KMS-11 (cell line): ENCODE measurements at regions not wholly inside any gene's neighbourhood (a gene's known extent, or its start where the extent isn't known, plus 50 kb on each side); places are given as distances from the start of the nearest gene placed in this dataset.

Source experiments
- H2AFZ ChIP-seq: fragments of 200-600 bp; sonication (generic); 2 replicates; pipeline ENCODE4 v1.6.1; 2016; ENCODE audit warnings: antibody characterized with exemption, mixed run types, low read depth
- H3K27ac ChIP-seq: fragments of 200-600 bp; sonication (generic); 2 replicates; pipeline ENCODE4 v1.6.1; 2016; ENCODE audit warnings: mild to moderate bottlenecking, mixed run types
- H3K27me3 ChIP-seq: fragments of 200-600 bp; sonication (generic); 2 replicates; pipeline ENCODE4 v1.6.1; 2017; ENCODE audit warnings: mild to moderate bottlenecking, low read depth, mixed run types, moderate library complexity; ENCODE audit not compliant: insufficient read depth
- H3K36me3 ChIP-seq: fragments of 200-600 bp; sonication (generic); 2 replicates; pipeline ENCODE4 v1.6.1; 2017; ENCODE audit warnings: mild to moderate bottlenecking, mixed run types; ENCODE audit not compliant: insufficient read depth
- H3K4me1 ChIP-seq: fragments of 200-600 bp; sonication (generic); 2 replicates; pipeline ENCODE4 v1.6.1; 2016; ENCODE audit warnings: mild to moderate bottlenecking, low read depth, mixed run types; ENCODE audit not compliant: poor library complexity, severe bottlenecking
- H3K4me2 ChIP-seq: fragments of 200-600 bp; sonication (generic); 2 replicates; pipeline ENCODE4 v1.7.0; 2016; ENCODE audit warnings: mild to moderate bottlenecking, mixed run types
- H3K4me3 ChIP-seq: fragments of 200-600 bp; sonication (generic); IDR thresholded peaks from 2 replicates; pipeline ENCODE4 v1.6.1; 2017; ENCODE audit warnings: low read depth, low read length, mixed read lengths; ENCODE audit not compliant: insufficient read depth
- H3K79me2 ChIP-seq: fragments of 200-600 bp; sonication (generic); 2 replicates; pipeline ENCODE4 v1.6.1; 2016; ENCODE audit warnings: low read depth, mixed run types; ENCODE audit not compliant: insufficient read depth
- H3K9ac ChIP-seq: fragments of 200-600 bp; sonication (generic); 2 replicates; pipeline ENCODE4 v1.6.1; 2016; ENCODE audit warnings: mild to moderate bottlenecking, mixed run types
- H4K20me1 ChIP-seq: fragments of 200-600 bp; sonication (generic); 2 replicates; pipeline ENCODE4 v1.6.1; 2016; ENCODE audit warnings: mild to moderate bottlenecking, mixed run types; ENCODE audit not compliant: insufficient read depth
- CTCF ChIP-seq: fragments of 200-600 bp; sonication (generic); conservative IDR thresholded peaks from 2 replicates; pipeline ENCODE4 v1.6.1; 2017; ENCODE audit warnings: low read depth, mild to moderate bottlenecking, antibody characterized with exemption, low read length, moderate library complexity, mixed read lengths

DNA sequence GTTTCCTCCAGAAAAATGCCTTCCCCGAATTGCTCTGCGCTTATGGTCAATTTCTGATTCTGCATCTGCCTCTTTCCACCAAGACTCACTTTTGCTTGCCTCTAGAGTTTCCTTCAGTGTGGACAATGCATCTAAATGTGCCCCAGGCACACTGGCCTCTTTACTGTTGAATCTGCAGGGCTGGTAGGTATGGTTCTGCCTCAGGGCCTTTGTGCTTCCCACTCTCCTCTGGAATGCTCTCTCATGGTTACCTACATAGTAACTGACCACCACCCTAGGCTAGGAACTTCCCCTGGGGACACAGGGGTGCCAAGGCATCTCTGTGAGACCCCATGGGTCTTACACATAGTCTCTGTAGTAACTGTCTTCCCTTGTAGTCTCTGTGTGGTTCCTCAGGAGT lies 1258.6 kb downstream of the CDH12 start:
- Histone ChIP-seq H4K20me1 (no peaks in the 10 kb centered on the region), H3K9ac (no peak overlapping the region), H3K36me3 (no peaks in the 10 kb centered on the region), H3K27ac (no peak overlapping the region), H3K27me3 (no peaks in the 10 kb centered on the region), H3K79me2 (no peaks in the 10 kb centered on the region), H2AFZ (no peak overlapping the region), H3K4me3 (no peak overlapping the region), H3K4me2 (no peak overlapping the region), H3K4me1 (no peaks in the 10 kb centered on the region)
- TF ChIP-seq CTCF: no peak

DNA sequence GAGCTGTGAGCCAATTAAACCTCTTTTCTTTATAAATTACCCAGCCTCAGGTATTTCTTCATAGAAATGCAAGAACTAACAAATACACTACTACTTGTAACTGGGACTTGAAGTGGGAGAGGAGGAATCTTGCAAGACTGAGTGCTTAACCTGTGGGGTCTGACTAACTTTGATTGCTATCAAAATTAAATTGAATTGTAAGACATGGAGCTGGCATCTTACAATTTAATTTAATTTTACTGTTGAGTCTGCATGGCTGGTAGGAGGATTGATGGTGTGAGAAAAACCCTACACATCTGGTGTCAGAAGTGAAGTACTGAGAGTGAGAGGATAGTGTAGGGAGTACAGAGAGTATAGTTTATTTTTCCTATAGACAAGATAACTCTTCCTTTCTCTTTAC lies 1259.9 kb downstream of the CDH12 start:
- Histone ChIP-seq H3K4me2 (no peak overlapping the region), H3K79me2 (no peaks in the 10 kb centered on the region), H3K9ac (no peak overlapping the region), H3K27me3 (no peaks in the 10 kb centered on the region), H3K4me1 (no peaks in the 10 kb centered on the region), H3K36me3 (no peaks in the 10 kb centered on the region), H3K4me3 (no peak overlapping the region), H2AFZ (no peak overlapping the region), H4K20me1 (no peaks in the 10 kb centered on the region), H3K27ac (no peak overlapping the region)
- no peak for TF ChIP-seq CTCF

- no peaks in the 10 kb centered on the region for H3K36me3 ChIP-seq
- no peak overlapping the region for H3K4me3 ChIP-seq
- no peaks in the 10 kb centered on the region for H3K79me2 ChIP-seq
- no peak overlapping the region for H3K4me2 ChIP-seq
- no peaks in the 10 kb centered on the region for H4K20me1 ChIP-seq
- H3K9ac ChIP-seq: no peak overlapping the region
- H3K27me3 ChIP-seq: no peaks in the 10 kb centered on the region
- H3K4me1 ChIP-seq: no peaks in the 10 kb centered on the region
- no peak overlapping the region for H3K27ac ChIP-seq
- TF ChIP-seq CTCF: no peak
- no peak overlapping the region for H2AFZ ChIP-seq
Measured at GRCh38 chr5:21581508-21581907, 1271.6 kb downstream of the CDH12 start.

DNA sequence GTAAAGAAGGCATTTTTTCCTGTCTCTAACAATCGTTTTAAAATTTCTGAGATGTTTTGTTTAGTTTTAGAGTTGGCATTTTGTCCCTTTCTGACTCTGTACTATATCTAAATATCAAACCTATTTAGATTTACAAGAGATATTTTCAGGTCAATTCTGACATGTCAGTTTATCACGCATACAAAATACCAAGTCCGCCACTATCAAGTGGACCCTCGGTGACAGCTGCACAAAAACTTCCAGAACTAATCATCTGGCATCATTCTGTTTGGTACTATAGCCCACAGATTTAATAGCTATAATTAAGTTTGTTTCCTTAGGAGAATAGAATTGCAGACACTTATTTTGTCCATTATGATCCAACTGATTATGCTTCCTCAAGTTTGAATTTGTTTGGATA lies 1278.2 kb downstream of the CDH12 start:
- no peak for TF ChIP-seq CTCF
- Histone ChIP-seq H3K4me1 (no peaks in the 10 kb centered on the region), H3K27ac (no peak overlapping the region), H3K27me3 (no peaks in the 10 kb centered on the region), H3K36me3 (no peaks in the 10 kb centered on the region), H3K9ac (no peak overlapping the region), H3K79me2 (no peaks in the 10 kb centered on the region), H3K4me2 (no peak overlapping the region), H2AFZ (no peak overlapping the region), H4K20me1 (no peaks in the 10 kb centered on the region), H3K4me3 (no peak overlapping the region)

DNA sequence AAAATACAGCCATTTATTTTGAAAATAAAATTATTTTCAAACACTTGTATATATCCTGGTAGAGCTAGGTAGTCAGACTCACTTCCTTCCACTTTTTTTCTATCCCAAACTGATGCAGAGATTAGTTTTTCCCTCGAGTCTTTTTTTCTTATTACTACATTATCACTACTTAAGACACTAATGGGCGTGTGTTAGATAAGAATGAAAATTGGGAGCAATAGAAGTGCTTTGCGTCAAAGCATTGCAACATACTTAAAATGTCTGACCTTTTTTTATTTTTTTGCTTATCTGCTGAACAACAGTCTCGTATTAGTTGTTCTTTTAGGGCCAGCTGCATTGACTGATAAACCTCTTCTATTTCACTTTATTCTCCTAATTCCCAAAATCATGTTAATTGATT lies 1278.7 kb downstream of the CDH12 start:
- Histone ChIP-seq H3K4me3 (no peak overlapping the region), H3K4me2 (no peak overlapping the region), H3K9ac (no peak overlapping the region)

More for the DNA sequence above, 1278.7 kb downstream of the CDH12 start:
- H3K27me3 ChIP-seq: no peaks in the 10 kb centered on the region
- no peak for TF ChIP-seq CTCF
- H2AFZ ChIP-seq: no peak overlapping the region
- no peaks in the 10 kb centered on the region for H3K4me1 ChIP-seq
- no peaks in the 10 kb centered on the region for H3K79me2 ChIP-seq
- H4K20me1 ChIP-seq: no peaks in the 10 kb centered on the region
- H3K27ac ChIP-seq: no peak overlapping the region
- H3K36me3 ChIP-seq: no peaks in the 10 kb centered on the region
